B cell (primary cell): ENCODE measurements at regions not wholly inside any gene's neighbourhood (a gene's known extent, or its start where the extent isn't known, plus 50 kb on each side); places are given as distances from the start of the nearest gene placed in this dataset.

ENCODE experiments used
- CTCF ChIP-seq: fragments of 200-600 bp; IDR thresholded peaks from one replicate; pipeline ENCODE4 v1.8.0; 2022; ENCODE audit warnings: antibody characterized with exemption, mild to moderate bottlenecking
- EZH2 ChIP-seq: IDR thresholded peaks from 2 replicates; pipeline ENCODE4 v1.6.1; 2012; ENCODE audit warnings: borderline replicate concordance, low read depth, mild to moderate bottlenecking, moderate library complexity, low read length; ENCODE audit not compliant: insufficient read depth, poor library complexity, severe bottlenecking

GRCh38 chr1:60430375-60430774 is 356.8 kb upstream of the C1orf87 start:
- TF ChIP-seq CTCF (no peak), EZH2 (no peak)
